ENCODE measurements at regions not wholly inside any gene's neighbourhood (a gene's known extent, or its start where the extent isn't known, plus 50 kb on each side); places are given as distances from the start of the nearest gene placed in this dataset.

- TF ChIP-seq CTCF (IDR thresholded peaks at IDR 0.05 in 2 of 3, conservative IDR thresholded peaks at IDR 0.05 in 1 of 3; ENCODE audit: control insufficient read depth in 2 of 3, extremely low read depth in 1 of 3, insufficient read depth in 1 of 3, low read depth in 3 of 3, low read length in 3 of 3) = no peak
- no peak for TF ChIP-seq TCF3 (IDR thresholded peaks at IDR 0.05; ENCODE audit: borderline replicate concordance, insufficient read depth, low read depth, low read length)
- no peak for TF ChIP-seq SUPT20H (IDR thresholded peaks at IDR 0.05; ENCODE audit: borderline replicate concordance, control insufficient read depth, low read depth, low read length)
- no peak for TF ChIP-seq RCOR1 (conservative IDR thresholded peaks at IDR 0.05; ENCODE audit: low read depth, low read length)
- no peak for TF ChIP-seq YY1 (IDR thresholded peaks at IDR 0.05; ENCODE audit: low read depth, low read length)
- no peak for TF ChIP-seq ZNF274 (IDR thresholded peaks at IDR 0.05; ENCODE audit: insufficient read depth, insufficient read length)
- TF ChIP-seq E2F4 (IDR thresholded peaks at IDR 0.05; ENCODE audit: low read depth, low read length) = no peak
- TF ChIP-seq HDAC6 (IDR thresholded peaks at IDR 0.05; ENCODE audit: unreplicated experiment) = no peak
- no peak for TF ChIP-seq EZH2 (IDR thresholded peaks at IDR 0.05; ENCODE audit: borderline replicate concordance, control insufficient read depth, low read depth, low read length)
- no peak for TF ChIP-seq BRCA1 (IDR thresholded peaks at IDR 0.05; ENCODE audit: low read depth, low read length)
Observed at GRCh38 chrX:1112321-1112720, 100.1 kb downstream of the CRLF2 start.
